ENCODE measurements at regions not wholly inside any gene's neighbourhood (a gene's known extent, or its start where the extent isn't known, plus 50 kb on each side); places are given as distances from the start of the nearest gene placed in this dataset.

DNA sequence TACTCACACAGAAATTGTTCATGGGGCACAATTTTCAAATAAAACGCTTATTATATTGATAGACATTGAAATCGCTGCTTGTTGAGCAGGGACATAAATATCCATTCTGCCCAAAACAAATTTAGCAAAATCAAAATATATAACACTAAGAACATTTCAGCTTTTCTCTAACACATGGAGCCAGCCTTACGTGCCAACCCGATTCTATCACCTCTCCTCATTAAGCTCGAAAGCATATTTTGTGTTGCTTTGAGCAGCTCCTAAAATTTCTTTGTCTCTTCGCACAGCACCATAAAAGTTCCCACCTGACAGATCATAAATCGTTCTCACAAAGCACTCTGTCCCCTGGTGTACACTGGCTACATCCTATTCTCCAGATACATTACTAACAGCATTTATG lies 1034.4 kb upstream of the KLHL29 start:
- no peaks in the 10 kb centered on the region for H4K20me1 ChIP-seq (ENCODE audit: insufficient read depth, low read length)
- ATAC-seq: no peak
- H3K79me2 ChIP-seq (ENCODE audit: insufficient read depth, low read length): no peaks in the 10 kb centered on the region
- H3K4me3 ChIP-seq (replicated peaks in 1 of 3; ENCODE audit: insufficient read depth in 1 of 3, low read depth in 2 of 3, low read length in 3 of 3): no peak overlapping the region
- H3K4me1 ChIP-seq (ENCODE audit: insufficient read depth, low read length): no peaks in the 10 kb centered on the region
- ChIA-PET CTCF (ENCODE audit: low intra/inter-chr PET ratio, low total read pairs) (no interaction called here), POLR2A (no interaction called here)
- DNase-seq (ENCODE audit: low spot score): no peak
- no TSS peak for BruUV-seq (replicated peaks)
- no peaks in the 10 kb centered on the region for H3K27me3 ChIP-seq (ENCODE audit: control insufficient read depth in 1 of 2, insufficient read depth in 2 of 2, low read length in 2 of 2)
- FAIRE-seq: no peak
- in situ Hi-C loops (cut with HindIII; ENCODE audit: extremely low pct_ligation_motif_present, low pct_unique_long_range_greater_than_20kb): no loop called here
- H3K9me3 ChIP-seq (ENCODE audit: low read length): no peaks in the 10 kb centered on the region
- no peaks in the 10 kb centered on the region for H3K36me3 ChIP-seq (replicated peaks in 1 of 2; ENCODE audit: control insufficient read depth in 1 of 2, insufficient read depth in 2 of 2, low read length in 2 of 2)
- no peak overlapping the region for H2AFZ ChIP-seq (ENCODE audit: low read length)
- intact Hi-C loops (cut with micrococcal nuclease; ENCODE audit: unreplicated experiment): no loop called here
- H3K4me2 ChIP-seq (ENCODE audit: low read depth, low read length): no peak overlapping the region
- no peak overlapping the region for H3K27ac ChIP-seq (ENCODE audit: extremely low read length, insufficient read depth, low read length)
- 9% methylated on average over 7 of the region's 7 CpGs for WGBS (ENCODE audit: low lambda C conversion rate)
- no peak overlapping the region for H3K9ac ChIP-seq (ENCODE audit: insufficient read depth, low read depth, low read length)
- TF ChIP-seq SMAD3 (CRISPR knock-in tag; IDR thresholded peaks at IDR 0.05) (no peak), ZBTB38 (CRISPR knock-in tag; IDR thresholded peaks at IDR 0.05) (no peak), SP1 (IDR thresholded peaks at IDR 0.05) (no peak), SP1 (CRISPR knock-in tag; IDR thresholded peaks at IDR 0.05) (no peak), ATF7 (IDR thresholded peaks at IDR 0.05) (no peak), ATF7 (CRISPR knock-in tag; IDR thresholded peaks at IDR 0.05) (no peak), MAFG (CRISPR knock-in tag; IDR thresholded peaks at IDR 0.05) (no peak), RXRB (CRISPR knock-in tag; IDR thresholded peaks at IDR 0.05; ENCODE audit: borderline replicate concordance) (no peak), ADNP (CRISPR knock-in tag; IDR thresholded peaks at IDR 0.05) (no peak), ZNF441 (CRISPR knock-in tag; IDR thresholded peaks at IDR 0.05; ENCODE audit: borderline replicate concordance) (no peak), NR2F6 (IDR thresholded peaks at IDR 0.05) (no peak), NR2F6 (CRISPR knock-in tag; IDR thresholded peaks at IDR 0.05) (no peak), TMF1 (CRISPR knock-in tag; IDR thresholded peaks at IDR 0.05; ENCODE audit: low read depth) (no peak)
- TF ChIP-seq, protein P1, sequence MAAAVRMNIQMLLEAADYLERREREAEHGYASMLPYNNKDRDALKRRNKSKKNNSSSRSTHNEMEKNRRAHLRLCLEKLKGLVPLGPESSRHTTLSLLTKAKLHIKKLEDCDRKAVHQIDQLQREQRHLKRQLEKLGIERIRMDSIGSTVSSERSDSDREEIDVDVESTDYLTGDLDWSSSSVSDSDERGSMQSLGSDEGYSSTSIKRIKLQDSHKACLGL (CRISPR knock-in tag; IDR thresholded peaks at IDR 0.05): no peak
- TF ChIP-seq, protein P2, sequence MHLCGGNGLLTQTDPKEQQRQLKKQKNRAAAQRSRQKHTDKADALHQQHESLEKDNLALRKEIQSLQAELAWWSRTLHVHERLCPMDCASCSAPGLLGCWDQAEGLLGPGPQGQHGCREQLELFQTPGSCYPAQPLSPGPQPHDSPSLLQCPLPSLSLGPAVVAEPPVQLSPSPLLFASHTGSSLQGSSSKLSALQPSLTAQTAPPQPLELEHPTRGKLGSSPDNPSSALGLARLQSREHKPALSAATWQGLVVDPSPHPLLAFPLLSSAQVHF (CRISPR knock-in tag; IDR thresholded peaks at IDR 0.05): no peak
- TF ChIP-seq, protein P3, sequence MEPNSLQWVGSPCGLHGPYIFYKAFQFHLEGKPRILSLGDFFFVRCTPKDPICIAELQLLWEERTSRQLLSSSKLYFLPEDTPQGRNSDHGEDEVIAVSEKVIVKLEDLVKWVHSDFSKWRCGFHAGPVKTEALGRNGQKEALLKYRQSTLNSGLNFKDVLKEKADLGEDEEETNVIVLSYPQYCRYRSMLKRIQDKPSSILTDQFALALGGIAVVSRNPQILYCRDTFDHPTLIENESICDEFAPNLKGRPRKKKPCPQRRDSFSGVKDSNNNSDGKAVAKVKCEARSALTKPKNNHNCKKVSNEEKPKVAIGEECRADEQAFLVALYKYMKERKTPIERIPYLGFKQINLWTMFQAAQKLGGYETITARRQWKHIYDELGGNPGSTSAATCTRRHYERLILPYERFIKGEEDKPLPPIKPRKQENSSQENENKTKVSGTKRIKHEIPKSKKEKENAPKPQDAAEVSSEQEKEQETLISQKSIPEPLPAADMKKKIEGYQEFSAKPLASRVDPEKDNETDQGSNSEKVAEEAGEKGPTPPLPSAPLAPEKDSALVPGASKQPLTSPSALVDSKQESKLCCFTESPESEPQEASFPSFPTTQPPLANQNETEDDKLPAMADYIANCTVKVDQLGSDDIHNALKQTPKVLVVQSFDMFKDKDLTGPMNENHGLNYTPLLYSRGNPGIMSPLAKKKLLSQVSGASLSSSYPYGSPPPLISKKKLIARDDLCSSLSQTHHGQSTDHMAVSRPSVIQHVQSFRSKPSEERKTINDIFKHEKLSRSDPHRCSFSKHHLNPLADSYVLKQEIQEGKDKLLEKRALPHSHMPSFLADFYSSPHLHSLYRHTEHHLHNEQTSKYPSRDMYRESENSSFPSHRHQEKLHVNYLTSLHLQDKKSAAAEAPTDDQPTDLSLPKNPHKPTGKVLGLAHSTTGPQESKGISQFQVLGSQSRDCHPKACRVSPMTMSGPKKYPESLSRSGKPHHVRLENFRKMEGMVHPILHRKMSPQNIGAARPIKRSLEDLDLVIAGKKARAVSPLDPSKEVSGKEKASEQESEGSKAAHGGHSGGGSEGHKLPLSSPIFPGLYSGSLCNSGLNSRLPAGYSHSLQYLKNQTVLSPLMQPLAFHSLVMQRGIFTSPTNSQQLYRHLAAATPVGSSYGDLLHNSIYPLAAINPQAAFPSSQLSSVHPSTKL (CRISPR knock-in tag; IDR thresholded peaks at IDR 0.05): no peak
- TF ChIP-seq, protein P4, sequence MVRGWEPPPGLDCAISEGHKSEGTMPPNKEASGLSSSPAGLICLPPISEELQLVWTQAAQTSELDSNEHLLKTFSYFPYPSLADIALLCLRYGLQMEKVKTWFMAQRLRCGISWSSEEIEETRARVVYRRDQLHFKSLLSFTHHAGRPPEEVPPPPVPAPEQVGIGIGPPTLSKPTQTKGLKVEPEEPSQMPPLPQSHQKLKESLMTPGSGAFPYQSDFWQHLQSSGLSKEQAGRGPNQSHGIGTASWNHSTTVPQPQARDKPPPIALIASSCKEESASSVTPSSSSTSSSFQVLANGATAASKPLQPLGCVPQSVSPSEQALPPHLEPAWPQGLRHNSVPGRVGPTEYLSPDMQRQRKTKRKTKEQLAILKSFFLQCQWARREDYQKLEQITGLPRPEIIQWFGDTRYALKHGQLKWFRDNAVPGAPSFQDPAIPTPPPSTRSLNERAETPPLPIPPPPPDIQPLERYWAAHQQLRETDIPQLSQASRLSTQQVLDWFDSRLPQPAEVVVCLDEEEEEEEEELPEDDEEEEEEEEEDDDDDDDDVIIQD (CRISPR knock-in tag; IDR thresholded peaks at IDR 0.05; ENCODE audit: low read depth): no peak
- TF ChIP-seq, protein P5, sequence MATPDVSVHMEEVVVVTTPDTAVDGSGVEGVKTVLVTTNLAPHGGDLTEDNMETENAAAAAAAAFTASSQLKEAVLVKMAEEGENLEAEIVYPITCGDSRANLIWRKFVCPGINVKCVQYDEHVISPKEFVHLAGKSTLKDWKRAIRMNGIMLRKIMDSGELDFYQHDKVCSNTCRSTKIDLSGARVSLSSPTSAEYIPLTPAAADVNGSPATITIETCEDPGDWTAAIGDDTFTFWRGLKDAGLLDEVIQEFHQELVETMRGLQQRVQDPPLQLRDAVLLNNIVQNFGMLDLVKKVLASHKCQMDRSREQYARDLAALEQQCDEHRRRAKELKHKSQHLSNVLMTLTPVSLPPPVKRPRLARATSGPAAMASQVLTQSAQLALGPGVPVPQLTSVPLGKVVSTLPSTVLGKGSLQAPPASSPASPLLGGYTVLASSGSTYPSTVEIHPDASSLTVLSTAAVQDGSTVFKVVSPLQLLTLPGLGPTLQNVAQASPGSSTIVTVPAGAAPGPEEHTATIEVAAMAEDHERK (CRISPR knock-in tag; IDR thresholded peaks at IDR 0.05; ENCODE audit: low read depth): no peak
- TF ChIP-seq, protein P6, sequence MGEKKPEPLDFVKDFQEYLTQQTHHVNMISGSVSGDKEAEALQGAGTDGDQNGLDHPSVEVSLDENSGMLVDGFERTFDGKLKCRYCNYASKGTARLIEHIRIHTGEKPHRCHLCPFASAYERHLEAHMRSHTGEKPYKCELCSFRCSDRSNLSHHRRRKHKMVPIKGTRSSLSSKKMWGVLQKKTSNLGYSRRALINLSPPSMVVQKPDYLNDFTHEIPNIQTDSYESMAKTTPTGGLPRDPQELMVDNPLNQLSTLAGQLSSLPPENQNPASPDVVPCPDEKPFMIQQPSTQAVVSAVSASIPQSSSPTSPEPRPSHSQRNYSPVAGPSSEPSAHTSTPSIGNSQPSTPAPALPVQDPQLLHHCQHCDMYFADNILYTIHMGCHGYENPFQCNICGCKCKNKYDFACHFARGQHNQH (CRISPR knock-in tag; IDR thresholded peaks at IDR 0.05): no peak

All from HepG2 (cell line).